Heart right ventricle (tissue), 16 donors: ENCODE measurements at regions not wholly inside any gene's neighbourhood (a gene's known extent, or its start where the extent isn't known, plus 50 kb on each side); places are given as distances from the start of the nearest gene placed in this dataset.

Experiments used
- ATAC-seq, 8 donors: fragments of 200-7000 bp; cut with Tn5 transposase; one replicate each; pipeline ENCODE4 v1.9.1; 2020; ENCODE audit warnings: mild to moderate bottlenecking in 8 of 8, moderate library complexity in 8 of 8, moderate number of reproducible peaks in 1 of 8
- DNase-seq, 2 donors: peaks; one replicate each; pipeline ENCODE4 v3.0.0-alpha.2; 2020
- H3K27ac ChIP-seq, 10 donors: fragments of 200-600 bp; sonication (generic) in 2 of 10; one replicate each; pipeline versions ENCODE4 v1.5.0 to v1.8.0; 2020 to 2022; ENCODE audit warnings: mild to moderate bottlenecking in 3 of 10
- H3K27me3 ChIP-seq, 7 donors: fragments of 200-600 bp; one replicate each; pipeline ENCODE4 v1.8.0; 2021 to 2022; ENCODE audit warnings: mild to moderate bottlenecking in 2 of 7
- H3K36me3 ChIP-seq, 9 donors: fragments of 200-600 bp; sonication (generic) in 1 of 9; one replicate each; pipeline versions ENCODE4 v1.5.0 to v1.8.0; 2020 to 2022; ENCODE audit warnings: mild to moderate bottlenecking in 2 of 9
- H3K4me1 ChIP-seq, 9 donors: fragments of 200-600 bp; sonication (generic) in 1 of 9; one replicate each; pipeline versions ENCODE4 v1.5.0 to v1.8.0; 2020 to 2022; ENCODE audit warnings: mild to moderate bottlenecking in 4 of 9
- H3K4me3 ChIP-seq, 10 donors: fragments of 200-600 bp; sonication (generic) in 2 of 10; one replicate each; pipeline versions ENCODE4 v1.5.0 to v1.8.0; 2020 to 2022; ENCODE audit warnings: mild to moderate bottlenecking in 7 of 10, moderate library complexity in 2 of 10
- H3K9me3 ChIP-seq, 11 donors: fragments of 200-600 bp in 10 of 11; sonication (generic) in 2 of 11; one replicate each; pipeline versions ENCODE4 v1.5.0 to v1.8.0; 2013 to 2022; ENCODE audit warnings: mild to moderate bottlenecking in 2 of 11, control low read depth in 1 of 11, moderate library complexity in 1 of 11
- CTCF ChIP-seq, 9 donors: fragments of 200-600 bp; sonication (generic) in 2 of 9; IDR thresholded peaks; one replicate each; pipeline versions ENCODE4 v1.5.0 to v1.8.0; 2021 to 2022; ENCODE audit warnings: antibody characterized with exemption in 9 of 9, mild to moderate bottlenecking in 5 of 9, moderate library complexity in 1 of 9
- WGBS, 2 donors: extraction: QIAGEN DNeasy Blood & Tissue Kit; methylation state at CpG; one replicate each; pipeline ENCODE4 v1.1.7; 2013; ENCODE audit warnings: inconsistent platforms in 1 of 2; 5-methylcytosine and 5-hydroxymethylcytosine counted together
- intact Hi-C, 10 donors: fragments of 100-400 bp; cut with DNase I; formaldehyde crosslinking; loops; one replicate each; pipeline versions ENCODE4 v1.11.1 to v1.14.2; 2022
- donor health status: Arrhythmogenic right ventricular cardiomyopathy.
- donor health status: ischemic (EF 13 %, LVEDD 7.1; RV severe dilation, severe dysfunction).
- donor health status: healthy with polysubstance abuse.
- donor health status: DM: no; HTN: yes; CAD: no.
- donor health status: DM: no; HTN: no; CAD: no.
- donor health status: ischemic (EF 25% LVEDD 6.9; RV normal size, moderate dysfunction).
- donor health status: ischemic (EF 25% LVEDD 5.7; RV mildly dilated, moderate dysfunction).
- donor health status: healthy.
- donor health status: DM: yes; HTN: yes; CAD: no.
- donor health status: Ischemic cardiomyopathy.
- donor health status: ischemic (EF 35%, LVEDD 5.7; RV mildly dilated, moderate dysfunction).
- donor health status: nonischemic (EF 11% LVEDD 7.7; RV severe dilation, severe dysfunction).
- donor health status: DM: yes; HTN: yes; CAD: no.
- donor health status: PGD.
- donor health status: ischemic (EF 29% LVEDD 5.4; RV normal size, mild dysfunction).
- donor health status: nonischemic (EF 23%, LVEDD 6.1; RV moderate dilation, normal function).

- WGBS, 2 donors: 96 to 98% methylated on average over 4 of the region's 4 CpGs
- no peaks in the 10 kb centered on the region for H3K27me3 ChIP-seq
- no peak overlapping the region for H3K4me3 ChIP-seq
- no peak for DNase-seq
- no peak for ATAC-seq
- H3K27ac ChIP-seq: no peak overlapping the region
- TF ChIP-seq CTCF (IDR thresholded peaks at IDR 0.05): no peak
- no peaks in the 10 kb centered on the region for H3K4me1 ChIP-seq
- H3K36me3 ChIP-seq: no peaks in the 10 kb centered on the region
- intact Hi-C loops: no loop called here
- no peaks in the 10 kb centered on the region for H3K9me3 ChIP-seq
These were observed 420.0 kb upstream of the CBLB start for GRCh38 chr3:106288781-106289180.

DNA sequence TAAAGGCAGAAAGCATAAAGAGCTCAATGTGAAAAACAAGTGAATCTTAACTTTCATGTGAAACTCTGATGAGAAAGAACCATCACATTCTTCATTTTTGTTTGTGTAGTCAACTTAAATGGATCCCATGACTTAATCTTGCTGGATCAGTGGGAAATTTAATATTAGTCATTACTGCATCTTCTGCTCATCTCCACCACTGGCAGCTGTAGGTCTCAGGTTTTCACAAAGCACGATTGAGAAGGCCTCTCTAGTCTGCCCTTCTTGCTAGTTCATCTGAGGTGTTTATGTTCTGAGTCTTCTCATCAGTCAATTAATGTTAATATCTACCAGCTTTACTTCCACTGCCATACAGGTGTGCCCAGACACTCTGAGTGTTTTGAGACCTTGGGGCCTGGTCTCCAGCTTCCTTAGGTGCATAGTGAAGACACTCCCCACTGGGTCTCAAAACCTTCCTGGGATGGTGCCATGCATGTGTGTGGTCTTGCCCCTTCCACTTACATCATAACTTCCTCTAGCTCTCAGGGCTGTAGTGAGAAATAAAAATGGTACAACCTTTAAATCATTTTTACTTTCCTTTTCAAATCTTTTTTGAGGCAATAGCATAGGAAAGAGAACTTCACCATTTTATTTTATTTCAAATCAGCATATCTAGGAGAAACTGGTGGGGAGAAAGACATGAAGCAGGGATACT lies 421.6 kb upstream of the CBLB start:
- Histone ChIP-seq H3K27me3 (no peaks in the 10 kb centered on the region), H3K27ac (no peak overlapping the region), H3K9me3 (no peaks in the 10 kb centered on the region), H3K36me3 (no peaks in the 10 kb centered on the region), H3K4me1 (no peaks in the 10 kb centered on the region), H3K4me3 (no peak overlapping the region)
- intact Hi-C loops: no loop called here
- TF ChIP-seq CTCF (IDR thresholded peaks at IDR 0.05): no peak
- 89 to 97% methylated on average over 1 of the region's 1 CpG for WGBS, 2 donors
- DNase-seq (no peak), ATAC-seq (no peak)

DNA sequence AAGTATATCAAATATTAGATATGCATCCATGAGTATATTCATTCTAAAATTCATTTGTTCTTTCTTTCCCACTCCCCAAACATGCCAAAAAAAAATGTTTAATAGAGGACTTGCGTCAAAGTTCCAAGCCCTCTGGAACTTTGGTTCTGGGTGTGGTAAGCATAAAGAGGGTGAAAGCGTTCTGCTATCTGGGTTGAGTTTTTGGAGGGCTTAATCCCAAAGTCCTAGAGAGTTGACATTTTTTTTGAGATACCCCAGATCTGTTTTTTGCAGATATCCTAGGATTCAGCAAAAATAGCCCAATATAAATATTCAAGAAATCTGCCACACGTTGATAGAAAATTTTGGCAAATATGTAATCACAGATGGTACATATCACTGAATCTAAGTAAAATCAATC lies 424.3 kb upstream of the CBLB start:
- Histone ChIP-seq H3K27me3 (no peaks in the 10 kb centered on the region), H3K36me3 (no peaks in the 10 kb centered on the region), H3K4me3 (no peak overlapping the region), H3K27ac (no peak overlapping the region), H3K9me3 (no peaks in the 10 kb centered on the region), H3K4me1 (no peaks in the 10 kb centered on the region)
- 79 to 81% methylated on average over 3 of the region's 3 CpGs for WGBS, 2 donors
- no peak for TF ChIP-seq CTCF (IDR thresholded peaks at IDR 0.05)
- intact Hi-C loops: no loop called here
- ATAC-seq (no peak), DNase-seq (no peak)

GRCh38 chr3:106294121-106294520 lies 425.3 kb upstream of the CBLB start:
- no peak for ATAC-seq
- H3K4me1 ChIP-seq: peaks cover 0 to 2% (median 0%) of the 10 kb centered on the region in 9 donors
- no peaks in the 10 kb centered on the region for H3K36me3 ChIP-seq
- no peak overlapping the region for H3K27ac ChIP-seq
- no peak overlapping the region for H3K4me3 ChIP-seq
- H3K27me3 ChIP-seq: no peaks in the 10 kb centered on the region
- no peaks in the 10 kb centered on the region for H3K9me3 ChIP-seq
- no peak for DNase-seq
- intact Hi-C loops: no loop called here
- no peak for TF ChIP-seq CTCF (IDR thresholded peaks at IDR 0.05)
